ENCODE measurements at regions not wholly inside any gene's neighbourhood (a gene's known extent, or its start where the extent isn't known, plus 50 kb on each side); places are given as distances from the start of the nearest gene placed in this dataset.
"Not testable (repeated sequence)": the region's sequence is repeated elsewhere in the genome, so short reads cannot be mapped to it uniquely, and the experiment has no call there.

- DNase-seq (ENCODE audit: extremely low read depth in 1 of 2, low read depth in 1 of 2) = no peak
Observed at GRCh38 chr12:127963933-127964332, 303.0 kb upstream of the TMEM132C start.

GRCh38 chr12:127964717-127965116 is 302.3 kb upstream of the TMEM132C start:
- DNase-seq (ENCODE audit: extremely low read depth in 1 of 2, low read depth in 1 of 2) = no peak

GRCh38 chr12:127966331-127966730 is 300.6 kb upstream of the TMEM132C start:
- no peak for DNase-seq (ENCODE audit: extremely low read depth in 1 of 2, low read depth in 1 of 2)

- DNase-seq (ENCODE audit: extremely low read depth in 1 of 2, low read depth in 1 of 2) = no peak
Observed at GRCh38 chr12:127970491-127970890, 296.5 kb upstream of the TMEM132C start.

- no peak for DNase-seq (ENCODE audit: extremely low read depth in 1 of 2, low read depth in 1 of 2)
Observed at GRCh38 chr12:127980585-127980984, 286.4 kb upstream of the TMEM132C start.

GRCh38 chr12:127981875-127982274 is 285.1 kb upstream of the TMEM132C start:
- DNase-seq (ENCODE audit: extremely low read depth in 1 of 2, low read depth in 1 of 2) = no peak

GRCh38 chr12:127983213-127983791 is 283.7 kb upstream of the TMEM132C start:
- DNase-seq (ENCODE audit: extremely low read depth in 1 of 2, low read depth in 1 of 2) = not testable (repeated sequence)

- DNase-seq (ENCODE audit: extremely low read depth in 1 of 2, low read depth in 1 of 2) = no peak
Observed at GRCh38 chr12:127984386-127985055, 282.4 kb upstream of the TMEM132C start.

- no peak for DNase-seq (ENCODE audit: extremely low read depth in 1 of 2, low read depth in 1 of 2)
Observed at GRCh38 chr12:127987199-127987901, 279.6 kb upstream of the TMEM132C start.

- DNase-seq (ENCODE audit: extremely low read depth in 1 of 2, low read depth in 1 of 2) = no peak
Observed at GRCh38 chr12:127991485-127991884, 275.5 kb upstream of the TMEM132C start.

GRCh38 chr12:127998988-127999387 is 268.0 kb upstream of the TMEM132C start:
- no peak for DNase-seq (ENCODE audit: extremely low read depth in 1 of 2, low read depth in 1 of 2)

- DNase-seq (ENCODE audit: extremely low read depth in 1 of 2, low read depth in 1 of 2) = no peak
Observed at GRCh38 chr12:128004383-128004938, 262.5 kb upstream of the TMEM132C start.

- DNase-seq (ENCODE audit: extremely low read depth in 1 of 2, low read depth in 1 of 2) = no peak
Observed at GRCh38 chr12:128007250-128007649, 259.7 kb upstream of the TMEM132C start.

GRCh38 chr12:128008341-128008740 is 258.6 kb upstream of the TMEM132C start:
- DNase-seq (ENCODE audit: extremely low read depth in 1 of 2, low read depth in 1 of 2) = no peak

- no peak for DNase-seq (ENCODE audit: extremely low read depth in 1 of 2, low read depth in 1 of 2)
Observed at GRCh38 chr12:128009108-128009507, 257.9 kb upstream of the TMEM132C start.

- no peak for DNase-seq (ENCODE audit: extremely low read depth in 1 of 2, low read depth in 1 of 2)
Observed at GRCh38 chr12:128012110-128012509, 254.9 kb upstream of the TMEM132C start.

GRCh38 chr12:128015276-128015675 is 251.7 kb upstream of the TMEM132C start:
- no peak for DNase-seq (ENCODE audit: extremely low read depth in 1 of 2, low read depth in 1 of 2)

GRCh38 chr12:128018067-128018466 is 248.9 kb upstream of the TMEM132C start:
- no peak for DNase-seq (ENCODE audit: extremely low read depth in 1 of 2, low read depth in 1 of 2)

- DNase-seq (ENCODE audit: extremely low read depth in 1 of 2, low read depth in 1 of 2) = no peak
Observed at GRCh38 chr12:128019996-128020544, 246.9 kb upstream of the TMEM132C start.

GRCh38 chr12:128021561-128021960 is 245.4 kb upstream of the TMEM132C start:
- DNase-seq (ENCODE audit: extremely low read depth in 1 of 2, low read depth in 1 of 2) = no peak

GRCh38 chr12:128025589-128026245 is 241.3 kb upstream of the TMEM132C start:
- no peak for DNase-seq (ENCODE audit: extremely low read depth in 1 of 2, low read depth in 1 of 2)

Data from activated CD8-positive, alpha-beta memory T cell treated with anti-CD3 and anti-CD28 coated beads for 1 hour (primary cell).